Liver (tissue), 3 donors: ENCODE measurements at regions not wholly inside any gene's neighbourhood (a gene's known extent, or its start where the extent isn't known, plus 50 kb on each side); places are given as distances from the start of the nearest gene placed in this dataset.

Source experiments
- CTCF ChIP-seq: fragments of 150-350 bp; IDR thresholded peaks from 2 replicates; pipeline ENCODE4 v1.5.1; 2017; ENCODE audit warnings: improper control_type of control experiment, low read depth, low read length; ENCODE audit not compliant: missing input control
- FOXA1 ChIP-seq: IDR thresholded peaks from 2 replicates; pipeline ENCODE4 v1.6.1; 2016; ENCODE audit warnings: antibody characterized with exemption
- JUND ChIP-seq, 2 donors: IDR thresholded peaks; 2 replicates each; pipeline ENCODE4 v1.6.1; 2016; ENCODE audit warnings: antibody characterized with exemption in 2 of 2
- donor health status: healthy.
- donor health status: healthy.

GRCh38 chr5:130710596-130710995 lies 454.5 kb downstream of the HINT1 start:
- TF ChIP-seq CTCF (no peak), JUND (IDR thresholded peaks at IDR 0.05) (no peak), FOXA1 (no peak)
